ENCODE measurements at regions not wholly inside any gene's neighbourhood (a gene's known extent, or its start where the extent isn't known, plus 50 kb on each side); places are given as distances from the start of the nearest gene placed in this dataset.

GRCh38 chr21:15437883-15438282, 291.9 kb upstream of the USP25 start:
- TF ChIP-seq CTCF (conservative IDR thresholded peaks at IDR 0.05; ENCODE audit: low read depth, low read length) (no peak), RAD21 (IDR thresholded peaks at IDR 0.05; ENCODE audit: low read length) (no peak), POLR2A (IDR thresholded peaks at IDR 0.05; ENCODE audit: low read depth, low read length) (no peak), CEBPB (IDR thresholded peaks at IDR 0.05; ENCODE audit: low read depth, low read length) (no peak), NFE2L2 (IDR thresholded peaks at IDR 0.05; ENCODE audit: low read depth, low read length) (no peak), FOS (IDR thresholded peaks at IDR 0.05; ENCODE audit: low read depth, low read length) (no peak)

Measured in IMR-90 (cell line).